DND-41 (cell line): ENCODE measurements at regions not wholly inside any gene's neighbourhood (a gene's known extent, or its start where the extent isn't known, plus 50 kb on each side); places are given as distances from the start of the nearest gene placed in this dataset.

ENCODE experiments used
- ATAC-seq: fragments of 200-7000 bp; cut with Tn5 transposase; 3 replicates; pipeline ENCODE4 v1.9.1; 2021; ENCODE audit warnings: low read depth; ENCODE audit not compliant: insufficient read depth
- DNase-seq: peaks from one replicate; pipeline ENCODE4 v3.0.0-alpha.2; 2020
- H2AFZ ChIP-seq: 2 replicates; pipeline ENCODE4 v1.6.0; 2012; ENCODE audit warnings: low read depth, low read length
- H3K27ac ChIP-seq: 2 replicates; pipeline ENCODE4 v1.5.1; 2012; ENCODE audit warnings: low read length, inconsistent platforms
- H3K27me3 ChIP-seq: fragments of 200-600 bp; sonication (generic); 2 replicates; pipeline ENCODE4 v1.6.0; 2012; ENCODE audit warnings: low read length, mild to moderate bottlenecking, inconsistent platforms; ENCODE audit not compliant: insufficient read depth, poor library complexity
- H3K36me3 ChIP-seq: 2 replicates; pipeline ENCODE4 v1.5.1; 2012; ENCODE audit warnings: low read length, inconsistent platforms; ENCODE audit not compliant: insufficient read depth
- H3K4me1 ChIP-seq: 2 replicates; pipeline ENCODE4 v1.5.1; 2012; ENCODE audit warnings: mild to moderate bottlenecking, low read length; ENCODE audit not compliant: insufficient read depth
- H3K4me2 ChIP-seq: 2 replicates; pipeline ENCODE4 v1.6.0; 2012; ENCODE audit warnings: mild to moderate bottlenecking, moderate library complexity, low read length, inconsistent platforms; ENCODE audit not compliant: insufficient read depth
- H3K4me3 ChIP-seq, 2 experiments: fragments of 200-600 bp in 1 of 2; shearing (Covaris generic) in 1 of 2; 2 replicates each; pipeline ENCODE4 v1.5.1; 2012 to 2016; ENCODE audit warnings: inconsistent platforms in 2 of 2, low read length in 2 of 2, mild to moderate bottlenecking in 2 of 2, low read depth in 1 of 2, moderate library complexity in 1 of 2
- H3K79me2 ChIP-seq: 2 replicates; pipeline ENCODE4 v1.6.0; 2012; ENCODE audit warnings: low read length, inconsistent platforms; ENCODE audit not compliant: insufficient read depth
- H3K9ac ChIP-seq: 2 replicates; pipeline ENCODE4 v1.6.0; 2012; ENCODE audit warnings: low read depth, mild to moderate bottlenecking, inconsistent platforms, low read length, moderate library complexity
- H3K9me3 ChIP-seq: 2 replicates; pipeline ENCODE4 v1.5.1; 2012; ENCODE audit warnings: low read length, moderate library complexity, mild to moderate bottlenecking, inconsistent platforms; ENCODE audit not compliant: insufficient read depth, severe bottlenecking
- H4K20me1 ChIP-seq: 2 replicates; pipeline ENCODE4 v1.6.0; 2012; ENCODE audit warnings: low read length; ENCODE audit not compliant: insufficient read depth
- CTCF ChIP-seq: IDR thresholded peaks from 2 replicates; pipeline ENCODE4 v1.5.1; 2012; ENCODE audit warnings: borderline replicate concordance, low read length, moderate library complexity, mild to moderate bottlenecking; ENCODE audit not compliant: poor library complexity, severe bottlenecking; ENCODE audit errors: extremely low read depth
- EZH2 ChIP-seq: IDR thresholded peaks from 3 replicates; pipeline ENCODE4 v1.6.1; 2012; ENCODE audit warnings: borderline replicate concordance, low read depth, mild to moderate bottlenecking, moderate library complexity, low read length, inconsistent platforms; ENCODE audit not compliant: severe bottlenecking

- Histone ChIP-seq H4K20me1 (no peaks in the 10 kb centered on the region), H3K36me3 (no peaks in the 10 kb centered on the region), H3K4me2 (no peak overlapping the region), H3K79me2 (no peaks in the 10 kb centered on the region), H3K4me3 (no peak overlapping the region), H3K27me3 (no peaks in the 10 kb centered on the region), H2AFZ (no peak overlapping the region), H3K9me3 (peaks cover under 1% of the 10 kb centered on the region), H3K9ac (no peak overlapping the region), H3K4me1 (no peaks in the 10 kb centered on the region), H3K27ac (no peak overlapping the region)
- ATAC-seq (no peak), DNase-seq (no peak)
- TF ChIP-seq CTCF (no peak), EZH2 (no peak)
Observed at GRCh38 chr2:228860601-228861285, 410.3 kb downstream of the PID1 start.

- Histone ChIP-seq H3K9ac (no peak overlapping the region), H3K9me3 (no peaks in the 10 kb centered on the region), H3K79me2 (no peaks in the 10 kb centered on the region), H3K36me3 (no peaks in the 10 kb centered on the region), H3K4me3 (no peak overlapping the region), H3K4me2 (no peak overlapping the region), H3K4me1 (no peaks in the 10 kb centered on the region), H4K20me1 (no peaks in the 10 kb centered on the region), H3K27me3 (no peaks in the 10 kb centered on the region), H2AFZ (no peak overlapping the region), H3K27ac (no peak overlapping the region)
- no peak for DNase-seq
- ATAC-seq: no peak
- TF ChIP-seq EZH2: no peak
- no peak for TF ChIP-seq CTCF
Observed at GRCh38 chr2:228853151-228853550, 417.9 kb downstream of the PID1 start.

GRCh38 chr2:228848638-228849037 is 422.4 kb downstream of the PID1 start:
- no peaks in the 10 kb centered on the region for H3K4me1 ChIP-seq
- ATAC-seq: no peak
- TF ChIP-seq CTCF (no peak), EZH2 (no peak)
- H3K9ac ChIP-seq: no peak overlapping the region
- H3K27ac ChIP-seq: no peak overlapping the region
- no peaks in the 10 kb centered on the region for H4K20me1 ChIP-seq
- H3K4me3 ChIP-seq: no peak overlapping the region
- no peak overlapping the region for H2AFZ ChIP-seq
- H3K36me3 ChIP-seq: no peaks in the 10 kb centered on the region
- H3K9me3 ChIP-seq: no peaks in the 10 kb centered on the region
- H3K27me3 ChIP-seq: no peaks in the 10 kb centered on the region
- H3K4me2 ChIP-seq: no peak overlapping the region
- H3K79me2 ChIP-seq: no peaks in the 10 kb centered on the region
- no peak for DNase-seq

DNA sequence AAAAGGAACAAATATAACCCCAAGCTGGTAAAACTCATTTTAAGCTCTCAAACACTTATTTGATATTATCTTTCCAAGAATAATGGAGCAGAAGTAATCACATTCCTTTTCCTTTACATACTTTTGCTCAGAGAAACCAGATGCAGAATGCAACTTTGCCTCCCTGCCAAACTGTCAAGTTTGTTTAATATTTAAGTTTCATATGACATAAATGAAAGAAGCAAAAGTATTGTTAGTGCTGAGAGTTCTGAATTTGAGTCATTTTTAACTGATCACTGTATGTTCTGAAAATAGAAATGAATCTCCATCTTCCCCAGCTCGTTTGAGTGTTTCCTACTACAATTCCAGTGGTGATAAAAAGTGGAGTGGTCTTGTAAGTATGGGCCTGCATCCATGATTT is 423.4 kb downstream of the PID1 start:
- no peaks in the 10 kb centered on the region for H3K4me1 ChIP-seq
- TF ChIP-seq CTCF: no peak
- TF ChIP-seq EZH2: no peak
- no peak overlapping the region for H3K27ac ChIP-seq
- no peaks in the 10 kb centered on the region for H3K79me2 ChIP-seq
- no peak overlapping the region for H3K9ac ChIP-seq
- H3K27me3 ChIP-seq: no peaks in the 10 kb centered on the region
- no peaks in the 10 kb centered on the region for H4K20me1 ChIP-seq
- ATAC-seq (no peak), DNase-seq (no peak)
- no peak overlapping the region for H2AFZ ChIP-seq
- H3K36me3 ChIP-seq: no peaks in the 10 kb centered on the region
- no peak overlapping the region for H3K4me3 ChIP-seq
- H3K9me3 ChIP-seq: no peaks in the 10 kb centered on the region
- H3K4me2 ChIP-seq: no peak overlapping the region
